IPS-NIHi7 (cell line): ENCODE measurements at regions not wholly inside any gene's neighbourhood (a gene's known extent, or its start where the extent isn't known, plus 50 kb on each side); places are given as distances from the start of the nearest gene placed in this dataset.

ENCODE experiments used
- DNase-seq: peaks from one replicate; pipeline ENCODE4 v3.0.0; 2012; ENCODE audit warnings: mixed read lengths; ENCODE audit errors: extremely low spot score

DNA sequence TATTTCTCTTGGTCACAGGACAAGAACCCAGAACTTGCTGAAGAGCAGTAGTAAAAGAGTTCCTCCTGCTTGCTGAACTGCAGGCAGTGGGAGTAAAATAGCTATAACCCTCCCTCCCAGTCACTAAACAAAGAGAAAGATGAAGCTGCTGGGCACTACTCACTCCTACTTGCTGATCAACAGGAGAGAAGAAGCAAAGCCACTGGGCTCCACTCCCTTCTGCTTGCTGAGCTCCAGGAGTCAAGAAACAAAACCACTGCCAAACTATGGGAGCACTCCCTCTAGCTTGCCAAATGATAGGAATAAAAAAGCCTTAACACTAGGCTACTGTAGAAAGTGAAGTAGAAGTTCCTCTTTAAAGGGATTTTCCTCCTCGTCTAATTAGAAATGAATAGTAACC is 155.3 kb downstream of the RASSF9 start:
- no peak for DNase-seq

GRCh38 chr12:85681333-85681732 is 154.9 kb downstream of the RASSF9 start:
- no peak for DNase-seq

- DNase-seq = no peak
These were observed 153.2 kb downstream of the RASSF9 start for GRCh38 chr12:85683051-85683450.

GRCh38 chr12:85688837-85689236 is 147.4 kb downstream of the RASSF9 start:
- DNase-seq = no peak

GRCh38 chr12:85690146-85690545 is 146.1 kb downstream of the RASSF9 start:
- DNase-seq = no peak

DNA sequence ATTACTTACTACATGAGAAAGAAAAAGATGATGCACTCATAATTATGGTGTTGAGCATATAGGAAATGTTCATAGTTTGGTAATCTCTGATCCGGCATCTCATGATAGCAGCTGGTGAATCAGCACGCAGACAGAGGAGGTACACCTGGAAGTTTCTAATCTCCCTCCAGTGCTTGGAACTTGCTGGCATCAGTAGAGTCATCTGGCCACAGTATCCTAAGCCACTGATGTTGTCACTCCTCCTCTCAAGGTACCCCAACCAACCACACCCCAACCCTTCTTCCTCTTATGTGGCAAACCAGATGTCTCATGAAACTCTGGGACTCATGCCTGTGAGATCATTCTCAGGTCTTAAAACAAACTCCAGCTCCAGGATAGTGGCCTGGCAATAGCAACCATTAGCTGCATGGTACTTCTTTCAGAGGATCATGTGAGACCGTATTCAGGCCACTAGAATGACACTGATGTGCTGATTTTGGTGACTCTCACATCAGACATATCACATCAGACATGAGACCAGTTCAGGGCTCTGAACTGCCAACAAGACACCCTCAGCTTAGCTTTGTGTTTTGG is 143.0 kb downstream of the RASSF9 start:
- DNase-seq = no peak

DNA sequence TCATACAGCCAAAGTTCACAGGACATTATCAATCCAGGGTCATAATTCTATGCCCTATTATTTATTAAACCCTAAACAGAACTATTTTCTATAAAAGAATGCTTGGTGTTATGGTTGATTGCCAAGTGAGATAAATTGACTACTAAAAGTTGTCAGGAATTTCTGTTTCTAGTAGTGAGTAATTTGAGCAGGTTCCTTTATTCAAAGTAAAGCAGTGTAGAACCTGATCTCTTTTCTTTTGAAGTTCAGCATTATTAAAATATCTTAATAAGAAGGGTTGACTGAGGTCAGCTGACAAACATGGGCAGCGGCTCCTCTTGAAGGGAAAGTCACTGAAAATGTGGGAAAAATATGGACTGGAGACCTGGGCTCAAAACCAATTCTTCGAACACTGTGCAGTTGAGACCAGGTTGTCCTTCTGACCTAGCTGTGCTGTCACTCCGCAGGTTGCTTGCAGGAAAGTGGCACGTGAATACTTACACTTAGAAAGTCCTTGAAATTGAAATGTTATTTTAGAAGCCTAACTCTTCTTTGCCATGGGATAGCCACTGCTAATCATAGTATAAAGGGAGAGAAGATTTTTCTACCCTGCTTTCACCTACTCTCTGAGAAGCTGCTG is 141.0 kb downstream of the RASSF9 start:
- no peak for DNase-seq

DNA sequence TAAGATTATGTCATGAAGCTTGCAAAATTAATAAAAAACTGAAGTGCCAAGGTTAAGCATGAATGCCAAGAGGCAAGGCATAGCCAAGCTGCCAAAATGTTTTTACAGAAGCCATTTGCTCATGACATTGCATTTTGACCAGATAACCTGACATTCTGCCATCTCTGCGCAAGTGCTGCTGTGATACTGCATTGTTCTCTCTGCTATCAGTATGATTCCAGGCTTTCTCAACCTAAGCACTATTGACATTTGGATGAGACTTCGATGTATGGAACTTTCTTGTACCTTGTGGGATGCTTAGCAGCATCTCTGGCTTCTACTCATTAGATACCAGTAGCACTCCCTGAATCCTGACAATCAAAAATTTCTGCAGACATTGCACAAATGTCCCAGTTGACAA is 139.2 kb downstream of the RASSF9 start:
- DNase-seq = no peak

- DNase-seq = no peak
These were observed 137.3 kb downstream of the RASSF9 start for GRCh38 chr12:85698937-85699336.

- DNase-seq = no peak
These were observed 127.4 kb downstream of the RASSF9 start for GRCh38 chr12:85708775-85709174.

DNA sequence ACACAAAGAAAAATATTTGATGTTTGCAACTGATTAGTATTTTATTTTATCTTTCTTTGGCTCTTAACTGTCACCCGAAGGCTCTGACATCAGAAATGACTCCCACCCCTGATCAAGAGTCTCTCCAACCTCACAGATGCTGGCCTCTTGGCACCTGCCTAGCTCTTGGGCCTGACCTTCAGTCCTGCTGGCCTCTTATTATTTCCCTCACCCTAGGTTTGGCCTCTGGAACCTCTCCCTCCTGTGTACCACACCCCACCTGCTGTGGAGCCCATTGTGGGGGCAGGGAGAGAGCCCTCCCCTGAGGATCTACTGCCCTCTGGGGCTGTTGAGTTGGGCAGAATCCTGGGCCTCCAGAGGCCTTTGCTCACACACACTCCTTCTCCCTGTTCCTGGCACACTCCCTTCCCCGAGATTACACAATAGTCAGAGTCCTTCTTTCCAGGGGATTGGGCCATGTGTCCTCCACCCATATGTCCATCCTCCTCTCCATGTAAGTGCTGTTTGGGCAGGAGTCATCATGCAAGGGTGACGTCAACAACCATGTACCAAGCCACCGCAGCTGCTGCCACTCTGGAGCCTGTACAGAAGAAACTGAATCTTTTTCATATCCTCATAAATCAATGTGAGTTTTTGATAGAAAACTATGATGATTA is 124.3 kb downstream of the RASSF9 start:
- no peak for DNase-seq

DNA sequence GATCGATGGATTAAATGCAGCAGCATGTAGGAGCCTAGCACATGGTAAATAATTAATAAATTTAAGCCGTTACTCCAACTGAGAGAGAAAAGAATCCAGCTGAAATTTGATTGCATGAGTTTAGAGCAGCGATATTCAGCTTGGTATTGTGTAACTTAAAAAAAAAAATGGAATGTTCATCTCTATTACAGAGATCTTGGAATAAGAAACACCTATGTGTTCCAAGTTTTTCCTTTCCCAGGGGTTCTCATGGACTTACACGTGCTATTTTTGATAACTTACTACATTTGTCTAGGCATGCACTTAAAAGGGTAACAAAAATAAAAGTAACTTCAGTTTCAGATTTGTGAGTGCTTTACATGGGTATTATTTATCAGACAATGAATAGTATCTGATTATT is 122.8 kb downstream of the RASSF9 start:
- DNase-seq = no peak

DNA sequence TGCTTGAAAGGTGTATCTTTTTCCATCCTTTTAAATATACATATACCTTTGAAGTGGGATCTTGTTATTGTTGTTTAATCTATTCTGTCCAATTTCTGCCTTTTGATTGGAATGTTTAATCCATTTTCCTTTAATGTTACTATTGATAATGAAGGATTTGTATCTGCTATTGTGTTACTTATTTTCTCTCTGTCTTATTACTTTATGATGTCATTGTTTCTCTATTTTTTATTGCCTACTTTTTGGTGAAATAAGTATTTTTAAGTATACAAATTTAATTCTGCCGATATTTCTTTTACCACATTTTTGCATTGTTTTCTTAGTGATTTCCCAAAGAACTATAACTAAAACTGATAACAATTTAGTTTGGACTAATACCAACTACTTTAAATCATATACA is 121.8 kb downstream of the RASSF9 start:
- no peak for DNase-seq

- no peak for DNase-seq
These were observed 115.7 kb downstream of the RASSF9 start for GRCh38 chr12:85720308-85721033.

DNA sequence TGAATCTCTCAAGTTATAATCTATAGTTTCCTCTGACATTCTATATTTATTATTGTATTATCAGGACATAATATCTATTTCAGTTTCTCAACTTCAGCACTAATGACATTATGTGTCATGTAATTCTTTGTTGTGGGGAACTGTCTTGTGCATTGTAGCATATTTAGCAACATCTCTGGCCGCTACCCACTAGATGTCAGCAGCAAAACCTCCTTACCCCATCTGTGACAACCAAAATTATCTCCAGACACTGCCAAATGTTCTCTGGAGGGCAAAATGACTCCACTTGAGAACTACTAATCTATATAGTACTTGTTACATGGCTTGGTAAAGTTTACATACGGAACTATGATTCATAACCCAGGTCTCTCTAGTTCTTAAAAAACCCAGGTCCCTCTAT is 110.2 kb downstream of the RASSF9 start:
- DNase-seq = no peak

- no peak for DNase-seq
These were observed 102.9 kb downstream of the RASSF9 start for GRCh38 chr12:85733221-85733840.

GRCh38 chr12:85733984-85734383 is 102.2 kb downstream of the RASSF9 start:
- DNase-seq = no peak

DNA sequence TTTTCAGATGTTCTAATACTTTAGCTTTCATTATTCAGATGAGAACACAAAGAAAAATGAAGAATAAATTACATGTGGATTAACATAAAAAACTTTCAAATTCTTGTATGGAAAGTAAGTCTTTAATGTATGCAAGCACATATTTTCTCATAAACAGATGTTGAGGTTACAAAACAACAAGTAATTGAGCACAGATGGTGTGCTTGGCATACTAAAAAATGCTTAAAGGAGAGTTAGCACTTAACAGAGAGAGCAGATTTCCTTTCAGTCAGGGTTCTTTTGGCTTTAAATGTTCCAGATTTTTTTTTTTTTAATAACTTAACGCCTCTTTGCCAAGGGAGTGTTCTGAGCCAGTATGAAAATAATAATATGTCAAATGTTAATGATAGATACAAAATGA is 96.0 kb downstream of the RASSF9 start:
- DNase-seq = no peak

DNA sequence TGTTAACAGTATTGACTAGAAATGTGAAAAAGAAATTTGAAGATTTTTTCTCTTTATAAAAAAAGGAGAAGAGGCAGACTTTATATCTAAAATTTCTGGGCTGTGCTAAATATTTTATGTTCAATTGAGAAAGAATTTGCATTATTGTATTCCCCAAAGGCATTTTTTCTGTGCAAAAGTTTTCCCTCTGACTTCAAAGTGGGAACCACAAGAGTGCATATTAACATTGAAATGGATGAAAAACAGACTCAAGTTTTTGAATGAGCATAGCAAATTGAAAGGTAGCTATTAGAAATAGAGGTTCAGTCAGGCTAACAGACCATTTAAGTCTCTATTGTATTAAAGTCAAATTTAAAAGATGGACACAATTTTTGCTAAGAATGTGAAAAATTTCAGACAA is 95.2 kb downstream of the RASSF9 start:
- no peak for DNase-seq

DNA sequence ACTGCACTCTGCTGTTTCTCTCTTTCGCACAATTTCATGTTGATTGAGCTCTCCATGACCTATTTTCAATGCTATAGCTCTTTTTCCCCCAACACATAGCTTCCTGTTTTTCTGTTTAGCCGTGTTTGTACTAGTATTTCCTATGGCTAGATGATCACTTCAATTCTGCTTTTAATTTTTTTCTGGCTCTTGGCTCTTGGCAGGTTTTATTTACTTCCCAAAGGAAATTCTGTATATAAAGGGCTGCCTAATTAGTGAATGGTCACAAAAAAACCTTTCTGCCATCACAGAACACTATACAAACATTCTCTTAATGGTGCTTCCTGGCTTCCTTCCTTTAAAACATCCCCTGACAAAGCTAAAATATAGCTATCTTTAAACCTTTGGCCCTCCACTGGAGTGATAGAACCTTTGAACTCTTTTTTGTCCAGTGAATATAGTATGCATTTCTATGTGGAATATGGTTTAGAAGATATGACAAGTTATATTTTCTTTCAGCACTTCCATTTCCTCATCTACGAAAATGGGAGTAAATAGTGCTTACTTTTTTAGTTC is 88.2 kb downstream of the RASSF9 start:
- DNase-seq = no peak
